IPS-15b (cell line): ENCODE measurements at regions not wholly inside any gene's neighbourhood (a gene's known extent, or its start where the extent isn't known, plus 50 kb on each side); places are given as distances from the start of the nearest gene placed in this dataset.

Source experiments
- H3K27me3 ChIP-seq: one replicate; pipeline ENCODE4 v1.6.1; 2013; ENCODE audit warnings: low read length; ENCODE audit not compliant: control insufficient read depth, insufficient read depth
- H3K36me3 ChIP-seq: one replicate; pipeline ENCODE4 v1.6.1; 2013; ENCODE audit warnings: low read length; ENCODE audit not compliant: control insufficient read depth, insufficient read depth
- H3K4me1 ChIP-seq: one replicate; pipeline ENCODE4 v1.6.1; 2013; ENCODE audit warnings: mild to moderate bottlenecking, low read length; ENCODE audit not compliant: control insufficient read depth, insufficient read depth
- H3K4me3 ChIP-seq: one replicate; pipeline ENCODE4 v1.5.1; 2013; ENCODE audit warnings: low read depth, low read length
- H3K9ac ChIP-seq: one replicate; pipeline ENCODE4 v1.6.1; 2013; ENCODE audit warnings: low read depth, mild to moderate bottlenecking, low read length
- H3K9me3 ChIP-seq: one replicate; pipeline ENCODE4 v1.6.1; 2013; ENCODE audit warnings: mild to moderate bottlenecking, low read length; ENCODE audit not compliant: control insufficient read depth, insufficient read depth

- no peaks in the 10 kb centered on the region for H3K27me3 ChIP-seq
- no peak overlapping the region for H3K4me3 ChIP-seq
- no peak overlapping the region for H3K9ac ChIP-seq
- H3K4me1 ChIP-seq: no peaks in the 10 kb centered on the region
- H3K36me3 ChIP-seq: no peaks in the 10 kb centered on the region
- H3K9me3 ChIP-seq: no peaks in the 10 kb centered on the region
These were observed 1093.6 kb downstream of the IGSF11 start for GRCh38 chr3:117941015-117941414.

GRCh38 chr3:117941756-117942155 lies 1092.9 kb downstream of the IGSF11 start:
- Histone ChIP-seq H3K4me3 (no peak overlapping the region), H3K9me3 (no peaks in the 10 kb centered on the region), H3K36me3 (no peaks in the 10 kb centered on the region), H3K4me1 (no peaks in the 10 kb centered on the region), H3K27me3 (no peaks in the 10 kb centered on the region), H3K9ac (no peak overlapping the region)

- Histone ChIP-seq H3K4me1 (peaks cover 6% of the 10 kb centered on the region), H3K4me3 (no peak overlapping the region), H3K9me3 (no peaks in the 10 kb centered on the region), H3K27me3 (no peaks in the 10 kb centered on the region), H3K9ac (no peak overlapping the region), H3K36me3 (no peaks in the 10 kb centered on the region)
These were observed 1080.5 kb downstream of the IGSF11 start for GRCh38 chr3:117954131-117954530.

- Histone ChIP-seq H3K36me3 (no peaks in the 10 kb centered on the region), H3K4me1 (peaks cover 6% of the 10 kb centered on the region), H3K9ac (no peak overlapping the region), H3K4me3 (no peak overlapping the region), H3K9me3 (no peaks in the 10 kb centered on the region), H3K27me3 (no peaks in the 10 kb centered on the region)
These were observed 1079.5 kb downstream of the IGSF11 start for GRCh38 chr3:117955196-117955595.

- Histone ChIP-seq H3K9ac (no peak overlapping the region), H3K9me3 (peaks cover 3% of the 10 kb centered on the region), H3K27me3 (no peaks in the 10 kb centered on the region), H3K4me3 (no peak overlapping the region), H3K4me1 (peaks cover 6% of the 10 kb centered on the region), H3K36me3 (no peaks in the 10 kb centered on the region)
These were observed 1076.6 kb downstream of the IGSF11 start for GRCh38 chr3:117958027-117958426.

- H3K9me3 ChIP-seq: peaks cover 3% of the 10 kb centered on the region
- no peaks in the 10 kb centered on the region for H3K27me3 ChIP-seq
- H3K4me3 ChIP-seq: no peak overlapping the region
- no peak overlapping the region for H3K9ac ChIP-seq
- H3K4me1 ChIP-seq: no peaks in the 10 kb centered on the region
- H3K36me3 ChIP-seq: no peaks in the 10 kb centered on the region
These were observed 1071.9 kb downstream of the IGSF11 start for GRCh38 chr3:117962750-117963149.

GRCh38 chr3:117963858-117964257 lies 1070.8 kb downstream of the IGSF11 start:
- H3K9me3 ChIP-seq: peaks cover 3% of the 10 kb centered on the region
- H3K36me3 ChIP-seq: no peaks in the 10 kb centered on the region
- H3K4me3 ChIP-seq: no peak overlapping the region
- H3K27me3 ChIP-seq: no peaks in the 10 kb centered on the region
- H3K4me1 ChIP-seq: no peaks in the 10 kb centered on the region
- H3K9ac ChIP-seq: no peak overlapping the region

- no peaks in the 10 kb centered on the region for H3K27me3 ChIP-seq
- peaks cover 3% of the 10 kb centered on the region for H3K9me3 ChIP-seq
- no peaks in the 10 kb centered on the region for H3K36me3 ChIP-seq
- H3K9ac ChIP-seq: no peak overlapping the region
- H3K4me3 ChIP-seq: no peak overlapping the region
- no peaks in the 10 kb centered on the region for H3K4me1 ChIP-seq
These were observed 1069.8 kb downstream of the IGSF11 start for GRCh38 chr3:117964814-117965213.

GRCh38 chr3:117977504-117978228 lies 1057.0 kb downstream of the IGSF11 start:
- H3K36me3 ChIP-seq: no peaks in the 10 kb centered on the region
- no peaks in the 10 kb centered on the region for H3K9me3 ChIP-seq
- no peaks in the 10 kb centered on the region for H3K27me3 ChIP-seq

GRCh38 chr3:117979466-117979865 lies 1055.2 kb downstream of the IGSF11 start:
- no peak overlapping the region for H3K4me3 ChIP-seq

More at GRCh38 chr3:117977504-117978228, 1057.0 kb downstream of the IGSF11 start:
- H3K9ac ChIP-seq: no peak overlapping the region
- no peak overlapping the region for H3K4me3 ChIP-seq
- H3K4me1 ChIP-seq: no peaks in the 10 kb centered on the region

GRCh38 chr3:117987256-117987655 lies 1047.4 kb downstream of the IGSF11 start:
- no peaks in the 10 kb centered on the region for H3K4me1 ChIP-seq
- H3K9ac ChIP-seq: no peak overlapping the region
- no peak overlapping the region for H3K4me3 ChIP-seq
- H3K36me3 ChIP-seq: no peaks in the 10 kb centered on the region
- H3K27me3 ChIP-seq: no peaks in the 10 kb centered on the region
- H3K9me3 ChIP-seq: no peaks in the 10 kb centered on the region

More at GRCh38 chr3:117979466-117979865, 1055.2 kb downstream of the IGSF11 start:
- H3K9me3 ChIP-seq: no peaks in the 10 kb centered on the region
- no peaks in the 10 kb centered on the region for H3K36me3 ChIP-seq
- H3K27me3 ChIP-seq: no peaks in the 10 kb centered on the region
- H3K9ac ChIP-seq: no peak overlapping the region
- H3K4me1 ChIP-seq: no peaks in the 10 kb centered on the region

- H3K9ac ChIP-seq: no peak overlapping the region
- H3K4me3 ChIP-seq: no peak overlapping the region
- H3K9me3 ChIP-seq: no peaks in the 10 kb centered on the region
- no peaks in the 10 kb centered on the region for H3K36me3 ChIP-seq
- H3K4me1 ChIP-seq: no peaks in the 10 kb centered on the region
- H3K27me3 ChIP-seq: peaks cover 10% of the 10 kb centered on the region
These were observed 1044.7 kb downstream of the IGSF11 start for GRCh38 chr3:117989982-117990381.
